PC-3 (cell line): ENCODE measurements at regions not wholly inside any gene's neighbourhood (a gene's known extent, or its start where the extent isn't known, plus 50 kb on each side); places are given as distances from the start of the nearest gene placed in this dataset.

Experiments
- ATAC-seq: fragments of 200-7000 bp; cut with Tn5 transposase; 2 replicates; pipeline ENCODE4 v1.9.1; 2020; ENCODE audit warnings: mild to moderate bottlenecking, moderate library complexity
- BruUV-seq: library from RNA; stranded (reverse); fragments of 400-500 nt; replicated peaks from 2 replicates; lab custom pipeline; 2021; lab: Mats Ljungman, UMichigan
- CTCF ChIA-PET: fragments of 300-600 bp; sonication (Branson Sonifier 250); formaldehyde crosslinking; loops from one replicate; lab custom pipeline; 2022; ENCODE audit warnings: antibody characterized with exemption; lab: Charles Lee
- POLR2A ChIA-PET: fragments of 300-600 bp; sonication (Branson Sonifier 250); formaldehyde crosslinking; loops from one replicate; lab custom pipeline; 2022; ENCODE audit warnings: antibody characterized with exemption; ENCODE audit not compliant: unreplicated experiment; lab: Charles Lee
- DNase-seq: peaks from one replicate; pipeline ENCODE4 v3.0.0-alpha.2; 2015
- H2AFZ ChIP-seq: fragments of 300-600 bp; sonication (generic); 2 replicates; pipeline ENCODE4 v1.6.0; 2016; ENCODE audit warnings: antibody characterized with exemption, low read length
- H3F3A ChIP-seq: fragments of 300-600 bp; sonication (generic); one replicate; pipeline ENCODE4 v1.6.0; 2017; ENCODE audit warnings: antibody characterized with exemption, low read length, control low read depth, mild to moderate bottlenecking; ENCODE audit not compliant: unreplicated experiment
- H3K27ac ChIP-seq: fragments of 300-600 bp; sonication (generic); 2 replicates; pipeline ENCODE4 v1.5.1; 2016; ENCODE audit warnings: mild to moderate bottlenecking, low read length
- H3K27me3 ChIP-seq: fragments of 300-600 bp; sonication (generic); 2 replicates; pipeline ENCODE4 v1.6.1; 2016; ENCODE audit warnings: low read length, mixed read lengths
- H3K36me3 ChIP-seq: fragments of 300-600 bp; sonication (generic); 2 replicates; pipeline ENCODE4 v1.6.1; 2016; ENCODE audit warnings: low read depth, mixed run types, low read length, mixed read lengths
- H3K4me1 ChIP-seq: fragments of 300-600 bp; sonication (generic); 2 replicates; pipeline ENCODE4 v1.5.1; 2016; ENCODE audit warnings: low read length; ENCODE audit not compliant: insufficient read depth
- H3K4me2 ChIP-seq: fragments of 300-600 bp; sonication (generic); 2 replicates; pipeline ENCODE4 v1.6.0; 2016; ENCODE audit warnings: low read length
- H3K4me3 ChIP-seq: fragments of 300-600 bp; sonication (generic); 2 replicates; pipeline ENCODE4 v1.5.1; 2016; ENCODE audit warnings: mild to moderate bottlenecking, low read length, mixed read lengths
- H3K79me2 ChIP-seq: fragments of 300-600 bp; sonication (generic); 2 replicates; pipeline ENCODE4 v1.6.1; 2017; ENCODE audit warnings: low read length, mixed read lengths
- H3K9ac ChIP-seq: fragments of 300-600 bp; sonication (generic); 2 replicates; pipeline ENCODE4 v1.6.0; 2016; ENCODE audit warnings: mild to moderate bottlenecking, low read length
- H3K9me2 ChIP-seq: fragments of 300-600 bp; sonication (generic); replicated peaks from 2 replicates; pipeline ENCODE4 v1.6.1; 2016; ENCODE audit warnings: mixed run types, low read length, mixed read lengths
- H3K9me3 ChIP-seq: fragments of 300-600 bp; sonication (generic); 2 replicates; pipeline ENCODE4 v1.6.1; 2016; ENCODE audit warnings: low read length, mixed read lengths
- H4K20me1 ChIP-seq: fragments of 300-600 bp; sonication (generic); 2 replicates; pipeline ENCODE4 v1.6.1; 2016; ENCODE audit warnings: low read length, mixed read lengths
- CTCF ChIP-seq: fragments of 300-600 bp; sonication (generic); conservative IDR thresholded peaks from 2 replicates; pipeline ENCODE4 v1.5.1; 2017; ENCODE audit warnings: antibody characterized with exemption, low read depth, mild to moderate bottlenecking, low read length
- EZH2 ChIP-seq: fragments of 300-600 bp; sonication (generic); IDR thresholded peaks from one replicate; pipeline ENCODE4 v1.6.1; 2017; ENCODE audit warnings: antibody characterized with exemption, mild to moderate bottlenecking, low read length; ENCODE audit not compliant: unreplicated experiment
- EZH2phosphoT487 ChIP-seq: fragments of 300-600 bp; sonication (generic); IDR thresholded peaks from 2 replicates; pipeline ENCODE4 v1.6.1; 2018; ENCODE audit warnings: mild to moderate bottlenecking, antibody characterized with exemption, low read length, borderline replicate concordance
- intact Hi-C: fragments of 100-400 bp; cut with micrococcal nuclease; formaldehyde crosslinking; loops from 2 replicates; pipeline ENCODE4 v1.9.0; 2023

GRCh38 chr3:18011387-18011786 lies 269.0 kb upstream of the TBC1D5 start:
- no peak for TF ChIP-seq CTCF
- Histone ChIP-seq H3K27me3 (no peaks in the 10 kb centered on the region), H3K79me2 (no peaks in the 10 kb centered on the region), H2AFZ (no peak overlapping the region), H3K36me3 (no peaks in the 10 kb centered on the region), H3K9me3 (no peaks in the 10 kb centered on the region), H4K20me1 (no peaks in the 10 kb centered on the region), H3K9ac (no peak overlapping the region), H3K27ac (no peak overlapping the region), H3K4me1 (no peaks in the 10 kb centered on the region), H3K9me2 (no peaks in the 10 kb centered on the region), H3F3A (no peaks in the 10 kb centered on the region), H3K4me2 (no peak overlapping the region), H3K4me3 (no peak overlapping the region)
- ChIA-PET CTCF (no interaction called here), POLR2A (no interaction called here)
- ATAC-seq = no peak
- intact Hi-C loops = no loop called here
- no TSS peak for BruUV-seq
- no peak for DNase-seq

GRCh38 chr3:18010001-18010400 lies 267.6 kb upstream of the TBC1D5 start:
- Histone ChIP-seq H2AFZ (no peak overlapping the region), H3K9ac (no peak overlapping the region), H3K4me1 (no peaks in the 10 kb centered on the region), H3K4me2 (no peak overlapping the region), H3K4me3 (no peak overlapping the region), H3K9me2 (no peaks in the 10 kb centered on the region), H3K27me3 (no peaks in the 10 kb centered on the region), H3K36me3 (no peaks in the 10 kb centered on the region), H3K9me3 (no peaks in the 10 kb centered on the region), H3K27ac (no peak overlapping the region), H3K79me2 (no peaks in the 10 kb centered on the region), H3F3A (no peaks in the 10 kb centered on the region), H4K20me1 (no peaks in the 10 kb centered on the region)
- POLR2A ChIA-PET = interaction anchor here (0.6 kb wide), 1 partner anchor 176 kb away, joined by 3 read pairs; no protein-coding TSS in a partner anchor
- ATAC-seq (no peak), DNase-seq (no peak)
- intact Hi-C loops = no loop called here
- TF ChIP-seq CTCF (no peak), EZH2phosphoT487 (no peak), EZH2 (no peak)
- BruUV-seq = no TSS peak
- CTCF ChIA-PET = interaction anchor here (0.6 kb wide), 1 partner anchor 18 kb away, joined by 3 read pairs; no protein-coding TSS in a partner anchor

GRCh38 chr3:18008706-18009368 lies 266.4 kb upstream of the TBC1D5 start:
- no peaks in the 10 kb centered on the region for H3K79me2 ChIP-seq
- H3K4me3 ChIP-seq = no peak overlapping the region
- ChIA-PET CTCF (no interaction called here), POLR2A (no interaction called here)
- no peaks in the 10 kb centered on the region for H3K27me3 ChIP-seq
- no peaks in the 10 kb centered on the region for H3K36me3 ChIP-seq
- no peak overlapping the region for H3K9ac ChIP-seq
- no peak overlapping the region for H3K4me2 ChIP-seq
- no peaks in the 10 kb centered on the region for H3K4me1 ChIP-seq
- H3F3A ChIP-seq = no peaks in the 10 kb centered on the region
- no peaks in the 10 kb centered on the region for H3K9me2 ChIP-seq
- H2AFZ ChIP-seq = no peak overlapping the region
- H3K27ac ChIP-seq = no peak overlapping the region
- DNase-seq (no peak), ATAC-seq (no peak)
- TF ChIP-seq EZH2 = no peak
- no peak for TF ChIP-seq CTCF
- TF ChIP-seq EZH2phosphoT487 = no peak
- no TSS peak for BruUV-seq
- H3K9me3 ChIP-seq = no peaks in the 10 kb centered on the region
- intact Hi-C loops = no loop called here
- H4K20me1 ChIP-seq = no peaks in the 10 kb centered on the region
